ENCODE measurements at regions not wholly inside any gene's neighbourhood (a gene's known extent, or its start where the extent isn't known, plus 50 kb on each side); places are given as distances from the start of the nearest gene placed in this dataset.

DNA sequence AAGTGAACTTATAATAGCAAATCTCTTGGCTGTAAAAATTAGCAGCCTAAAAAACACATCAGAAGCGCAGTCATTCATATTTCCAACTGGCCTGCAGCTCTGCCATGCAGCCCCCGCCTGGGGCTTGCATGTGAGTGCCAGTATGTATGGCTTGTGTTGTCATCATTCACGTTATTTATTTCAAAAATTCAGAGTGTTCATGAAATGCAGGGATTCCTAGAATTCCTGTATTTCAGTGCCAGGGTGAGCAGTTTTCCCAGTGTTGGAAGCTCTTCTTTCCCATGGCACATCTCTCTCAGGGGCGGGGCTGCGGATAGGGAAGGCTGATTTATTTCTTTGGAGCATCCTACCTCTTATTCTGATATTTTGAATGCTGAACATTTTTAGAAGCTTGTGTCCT lies 234.6 kb downstream of the FGF9 start:
- TF ChIP-seq, protein P1, sequence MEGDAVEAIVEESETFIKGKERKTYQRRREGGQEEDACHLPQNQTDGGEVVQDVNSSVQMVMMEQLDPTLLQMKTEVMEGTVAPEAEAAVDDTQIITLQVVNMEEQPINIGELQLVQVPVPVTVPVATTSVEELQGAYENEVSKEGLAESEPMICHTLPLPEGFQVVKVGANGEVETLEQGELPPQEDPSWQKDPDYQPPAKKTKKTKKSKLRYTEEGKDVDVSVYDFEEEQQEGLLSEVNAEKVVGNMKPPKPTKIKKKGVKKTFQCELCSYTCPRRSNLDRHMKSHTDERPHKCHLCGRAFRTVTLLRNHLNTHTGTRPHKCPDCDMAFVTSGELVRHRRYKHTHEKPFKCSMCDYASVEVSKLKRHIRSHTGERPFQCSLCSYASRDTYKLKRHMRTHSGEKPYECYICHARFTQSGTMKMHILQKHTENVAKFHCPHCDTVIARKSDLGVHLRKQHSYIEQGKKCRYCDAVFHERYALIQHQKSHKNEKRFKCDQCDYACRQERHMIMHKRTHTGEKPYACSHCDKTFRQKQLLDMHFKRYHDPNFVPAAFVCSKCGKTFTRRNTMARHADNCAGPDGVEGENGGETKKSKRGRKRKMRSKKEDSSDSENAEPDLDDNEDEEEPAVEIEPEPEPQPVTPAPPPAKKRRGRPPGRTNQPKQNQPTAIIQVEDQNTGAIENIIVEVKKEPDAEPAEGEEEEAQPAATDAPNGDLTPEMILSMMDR (IDR thresholded peaks at IDR 0.05): no peak
- no peak for TF ChIP-seq POLR2A (IDR thresholded peaks at IDR 0.05)
